OCI-LY7 (cell line): ENCODE measurements at regions not wholly inside any gene's neighbourhood (a gene's known extent, or its start where the extent isn't known, plus 50 kb on each side); places are given as distances from the start of the nearest gene placed in this dataset.
"Not testable (repeated sequence)": the region's sequence is repeated elsewhere in the genome, so short reads cannot be mapped to it uniquely, and the experiment has no call there.

ENCODE experiments used
- BruUV-seq: library from RNA; stranded (reverse); fragments of 400-500 nt; replicated peaks from 2 replicates; lab custom pipeline; 2021; lab: Mats Ljungman, UMichigan
- CTCF ChIA-PET: fragments of 300-600 bp; sonication (Branson Sonifier 250); formaldehyde crosslinking; loops from one replicate; lab custom pipeline; 2022; ENCODE audit warnings: antibody characterized with exemption; ENCODE audit not compliant: unreplicated experiment; lab: Charles Lee
- POLR2A ChIA-PET: fragments of 300-600 bp; sonication (Branson Sonifier 250); formaldehyde crosslinking; loops from one replicate; lab custom pipeline; 2022; ENCODE audit warnings: antibody characterized with exemption; lab: Charles Lee
- DNase-seq: peaks from one replicate; pipeline ENCODE4 v3.0.0-alpha.2; 2015; ENCODE audit warnings: low spot score
- H2AFZ ChIP-seq: fragments of 200-600 bp; sonication (generic), shearing (Covaris generic); 2 replicates; pipeline ENCODE4 v1.6.1; 2014; ENCODE audit warnings: mild to moderate bottlenecking, antibody characterized with exemption, low read length, moderate library complexity
- H3K27ac ChIP-seq: fragments of 200-600 bp; sonication (generic); 2 replicates; pipeline ENCODE4 v1.5.1; 2014; ENCODE audit warnings: mixed run types, low read depth, mild to moderate bottlenecking, moderate library complexity, low read length, inconsistent platforms; ENCODE audit not compliant: poor library complexity, severe bottlenecking
- H3K36me3 ChIP-seq: fragments of 200-600 bp; sonication (generic); 2 replicates; pipeline ENCODE4 v1.6.1; 2014; ENCODE audit warnings: mild to moderate bottlenecking, antibody characterized with exemption, low read length, moderate library complexity, mixed read lengths; ENCODE audit not compliant: insufficient read depth
- H3K4me1 ChIP-seq: fragments of 200-600 bp; sonication (generic); 2 replicates; pipeline ENCODE4 v1.5.1; 2014; ENCODE audit warnings: mild to moderate bottlenecking, low read length; ENCODE audit not compliant: insufficient read depth, poor library complexity, severe bottlenecking
- H3K4me2 ChIP-seq: fragments of 200-600 bp; sonication (generic); 2 replicates; pipeline ENCODE4 v1.6.1; 2014; ENCODE audit warnings: mild to moderate bottlenecking, low read length
- H3K4me3 ChIP-seq: fragments of 200-600 bp; sonication (generic); 2 replicates; pipeline ENCODE4 v1.5.1; 2014; ENCODE audit warnings: mild to moderate bottlenecking, low read depth, low read length; ENCODE audit not compliant: poor library complexity, severe bottlenecking
- H3K79me2 ChIP-seq: fragments of 200-600 bp; sonication (generic); 2 replicates; pipeline ENCODE4 v1.6.1; 2016; ENCODE audit warnings: low read depth, mild to moderate bottlenecking, low read length, moderate library complexity, mixed read lengths; ENCODE audit not compliant: insufficient read depth
- H3K9me2 ChIP-seq: fragments of 200-600 bp; sonication (generic); 2 replicates; pipeline ENCODE4 v1.6.1; 2016; ENCODE audit warnings: mild to moderate bottlenecking, low read length, mixed read lengths; ENCODE audit not compliant: insufficient read depth
- H3K9me3 ChIP-seq: fragments of 200-600 bp; sonication (generic); 2 replicates; pipeline ENCODE4 v1.6.1; 2014; ENCODE audit warnings: mild to moderate bottlenecking, mixed run types, low read length, mixed read lengths
- H4K20me1 ChIP-seq: fragments of 200-600 bp; sonication (generic); 2 replicates; pipeline ENCODE4 v1.6.1; 2014; ENCODE audit warnings: mild to moderate bottlenecking, antibody characterized with exemption, low read length, moderate library complexity, mixed read lengths; ENCODE audit not compliant: insufficient read depth
- intact Hi-C: fragments of 100-400 bp; cut with micrococcal nuclease; formaldehyde crosslinking; loops from one replicate; pipeline ENCODE4 v1.10.0; 2022; ENCODE audit not compliant: unreplicated experiment

GRCh38 chr5:176018598-176018997 is 50.5 kb upstream of the THOC3 start:
- CTCF ChIA-PET, POLR2A ChIA-PET, H4K20me1 ChIP-seq, H3K9me3 ChIP-seq, DNase-seq, H2AFZ ChIP-seq, H3K27ac ChIP-seq, BruUV-seq, H3K36me3 ChIP-seq, H3K4me2 ChIP-seq, H3K4me1 ChIP-seq, H3K79me2 ChIP-seq, intact Hi-C loops, H3K4me3 ChIP-seq, H3K9me2 ChIP-seq: not testable (repeated sequence)

- H3K4me3 ChIP-seq, DNase-seq, H3K4me1 ChIP-seq, H3K79me2 ChIP-seq, H3K4me2 ChIP-seq, H3K9me3 ChIP-seq, H3K9me2 ChIP-seq, H3K27ac ChIP-seq, CTCF ChIA-PET, H4K20me1 ChIP-seq, POLR2A ChIA-PET, H2AFZ ChIP-seq, intact Hi-C loops, H3K36me3 ChIP-seq, BruUV-seq: not testable (repeated sequence)
These were observed 52.7 kb upstream of the THOC3 start for GRCh38 chr5:176020852-176021251.

- H3K9me3 ChIP-seq, DNase-seq, H4K20me1 ChIP-seq, POLR2A ChIA-PET, BruUV-seq, CTCF ChIA-PET, H3K4me3 ChIP-seq, H3K4me1 ChIP-seq, H3K27ac ChIP-seq, H3K79me2 ChIP-seq, H3K4me2 ChIP-seq, H3K9me2 ChIP-seq, H2AFZ ChIP-seq, intact Hi-C loops, H3K36me3 ChIP-seq: not testable (repeated sequence)
These were observed 55.4 kb upstream of the THOC3 start for GRCh38 chr5:176023535-176023934.

- BruUV-seq, result not testable (repeated sequence)
These were observed 61.3 kb upstream of the THOC3 start for GRCh38 chr5:176029445-176029844.

GRCh38 chr5:176030361-176031117 is 62.4 kb upstream of the THOC3 start:
- DNase-seq, H3K9me3 ChIP-seq, CTCF ChIA-PET, BruUV-seq, H3K27ac ChIP-seq, H3K4me2 ChIP-seq, H3K9me2 ChIP-seq, H3K36me3 ChIP-seq, H3K4me1 ChIP-seq, H2AFZ ChIP-seq, H4K20me1 ChIP-seq, intact Hi-C loops, POLR2A ChIA-PET, H3K79me2 ChIP-seq, H3K4me3 ChIP-seq: not testable (repeated sequence)

More at GRCh38 chr5:176029445-176029844, 61.3 kb upstream of the THOC3 start:
- POLR2A ChIA-PET, H3K9me2 ChIP-seq, H3K4me3 ChIP-seq, H3K79me2 ChIP-seq, H2AFZ ChIP-seq, intact Hi-C loops, H3K27ac ChIP-seq, H3K4me1 ChIP-seq, H3K4me2 ChIP-seq, CTCF ChIA-PET, DNase-seq, H4K20me1 ChIP-seq, H3K9me3 ChIP-seq, H3K36me3 ChIP-seq: not testable (repeated sequence)

GRCh38 chr5:176031118-176031510 is 63.0 kb upstream of the THOC3 start:
- H3K4me3 ChIP-seq, BruUV-seq, H3K79me2 ChIP-seq, H3K4me2 ChIP-seq, H4K20me1 ChIP-seq, POLR2A ChIA-PET, H3K9me2 ChIP-seq, H3K4me1 ChIP-seq, intact Hi-C loops, H3K27ac ChIP-seq, H2AFZ ChIP-seq, CTCF ChIA-PET, H3K36me3 ChIP-seq, DNase-seq, H3K9me3 ChIP-seq: not testable (repeated sequence)
